Spleen (tissue), 11 donors: ENCODE measurements at regions not wholly inside any gene's neighbourhood (a gene's known extent, or its start where the extent isn't known, plus 50 kb on each side); places are given as distances from the start of the nearest gene placed in this dataset.

Source experiments
- DNase-seq: peaks from one replicate; pipeline ENCODE4 v3.0.0-alpha.2; 2020
- H3K27ac ChIP-seq, 8 donors: fragments of 200-600 bp; sonication (generic) in 7 of 8; 1 replicate in 4 of 8; 2 replicates in 4 of 8; pipeline versions ENCODE4 v1.5.0 to v1.8.0; 2016 to 2021; ENCODE audit warnings: inconsistent platforms in 4 of 8, mild to moderate bottlenecking in 4 of 8, moderate library complexity in 1 of 8
- H3K27me3 ChIP-seq, 7 donors: fragments of 200-600 bp; sonication (generic) in 6 of 7; replicated peaks in 1 of 7; 1 replicate in 4 of 7; 2 replicates in 3 of 7; pipeline versions ENCODE4 v1.5.0 to v1.8.0; 2016 to 2021; ENCODE audit warnings: inconsistent platforms in 3 of 7, mild to moderate bottlenecking in 1 of 7
- H3K36me3 ChIP-seq, 6 donors: fragments of 200-600 bp; sonication (generic) in 5 of 6; 1 replicate in 4 of 6; 2 replicates in 2 of 6; pipeline versions ENCODE4 v1.5.0 to v1.8.0; 2016 to 2021; ENCODE audit warnings: inconsistent platforms in 2 of 6
- H3K4me1 ChIP-seq, 6 donors: fragments of 200-600 bp; sonication (generic) in 5 of 6; 1 replicate in 3 of 6; 2 replicates in 3 of 6; pipeline versions ENCODE4 v1.5.0 to v1.8.0; 2016 to 2021; ENCODE audit warnings: inconsistent platforms in 3 of 6
- H3K4me3 ChIP-seq, 8 donors: fragments of 200-600 bp; sonication (generic) in 7 of 8; 1 replicate in 4 of 8; 2 replicates in 4 of 8; pipeline versions ENCODE4 v1.5.0 to v1.8.0; 2016 to 2021; ENCODE audit warnings: inconsistent platforms in 4 of 8, mild to moderate bottlenecking in 4 of 8, moderate library complexity in 2 of 8
- H3K9me3 ChIP-seq, 8 donors: fragments of 200-600 bp; sonication (generic) in 7 of 8; 1 replicate in 4 of 8; 2 replicates in 4 of 8; pipeline versions ENCODE4 v1.5.0 to v1.8.0; 2016 to 2021; ENCODE audit warnings: inconsistent platforms in 4 of 8
- POLR2A ChIP-seq, 3 donors: fragments of 450-650 bp; IDR thresholded peaks; one replicate each; pipeline ENCODE4 v1.5.1; 2017; ENCODE audit warnings: antibody characterized with exemption in 3 of 3, mild to moderate bottlenecking in 1 of 3
- POLR2AphosphoS5 ChIP-seq, 3 donors: sonication (generic); formaldehyde crosslinking; IDR thresholded peaks; one replicate each; pipeline ENCODE4 v1.5.1; 2017; ENCODE audit warnings: antibody characterized with exemption in 3 of 3
- WGBS, 5 donors: extraction: QIAGEN DNeasy Blood & Tissue Kit in 3 of 5; methylation state at CpG; one replicate each; pipeline versions ENCODE4 v1.1.5 to v1.1.7; 2013 to 2018; 5-methylcytosine and 5-hydroxymethylcytosine counted together
- intact Hi-C: fragments of 100-400 bp; cut with DNase I; formaldehyde crosslinking; loops from one replicate; pipeline ENCODE4 v1.15.0; 2023; ENCODE audit warnings: low total_unique reads
- TF ChIP-seq, protein P1 (sequence below), 11 experiments: fragments of 200-600 bp in 7 of 11; fragments of 450-650 bp in 4 of 11; sonication (generic) in 4 of 11; IDR thresholded peaks in 8 of 11; conservative IDR thresholded peaks in 3 of 11; 1 replicate in 7 of 11; 2 replicates in 4 of 11; pipeline versions ENCODE4 v1.4.0 to v1.8.0; 2016 to 2021; ENCODE audit warnings: antibody characterized with exemption in 11 of 11, inconsistent platforms in 4 of 11, mild to moderate bottlenecking in 1 of 11
- donor health status: healthy with polysubstance abuse.
- donor health status: DM: no; HTN: no; CAD: no; lungs with moderate emphysema.
- donor health status: DM: no; HTN: no; CAD: no.
- donor health status: Bipolar disorder and iron deficiency.
- donor health status: healthy.
- donor health status: DM: no; HTN: no; CAD: no.
- donor health status: DM: yes; HTN: yes; CAD: no.

DNA sequence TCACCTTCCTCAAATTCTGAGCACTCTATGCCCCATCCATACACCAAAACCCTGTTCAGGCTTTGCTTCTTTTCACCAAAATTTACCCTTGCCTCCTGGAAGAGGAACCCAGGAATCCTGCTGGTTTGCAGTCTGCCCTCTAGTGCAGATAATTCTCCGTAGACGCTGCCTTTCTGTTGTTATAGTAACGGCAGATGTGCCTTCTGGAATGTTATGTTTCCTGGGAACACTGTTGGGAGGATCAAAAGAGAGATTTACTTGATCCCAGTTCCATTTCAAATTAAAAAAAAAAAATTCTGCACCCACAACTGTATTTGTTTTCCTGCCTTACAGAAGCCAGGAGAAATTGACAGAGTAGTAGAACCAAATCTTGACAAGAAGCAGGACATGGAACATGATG is 104.2 kb upstream of the RMST start:
- Histone ChIP-seq H3K27ac (no peak overlapping the region), H3K36me3 (no peaks in the 10 kb centered on the region), H3K4me1 (no peaks in the 10 kb centered on the region), H3K4me3 (no peak overlapping the region), H3K27me3 (peaks cover 0 to 4% (median 0%) of the 10 kb centered on the region in 7 donors), H3K9me3 (peaks cover 0 to 4% (median 0%) of the 10 kb centered on the region in 8 donors)
- 64 to 87% (median 74%) methylated on average over 3 of the region's 3 CpGs for WGBS, 5 donors
- no peak for DNase-seq
- intact Hi-C loops, result no loop called here
- TF ChIP-seq, protein P1, sequence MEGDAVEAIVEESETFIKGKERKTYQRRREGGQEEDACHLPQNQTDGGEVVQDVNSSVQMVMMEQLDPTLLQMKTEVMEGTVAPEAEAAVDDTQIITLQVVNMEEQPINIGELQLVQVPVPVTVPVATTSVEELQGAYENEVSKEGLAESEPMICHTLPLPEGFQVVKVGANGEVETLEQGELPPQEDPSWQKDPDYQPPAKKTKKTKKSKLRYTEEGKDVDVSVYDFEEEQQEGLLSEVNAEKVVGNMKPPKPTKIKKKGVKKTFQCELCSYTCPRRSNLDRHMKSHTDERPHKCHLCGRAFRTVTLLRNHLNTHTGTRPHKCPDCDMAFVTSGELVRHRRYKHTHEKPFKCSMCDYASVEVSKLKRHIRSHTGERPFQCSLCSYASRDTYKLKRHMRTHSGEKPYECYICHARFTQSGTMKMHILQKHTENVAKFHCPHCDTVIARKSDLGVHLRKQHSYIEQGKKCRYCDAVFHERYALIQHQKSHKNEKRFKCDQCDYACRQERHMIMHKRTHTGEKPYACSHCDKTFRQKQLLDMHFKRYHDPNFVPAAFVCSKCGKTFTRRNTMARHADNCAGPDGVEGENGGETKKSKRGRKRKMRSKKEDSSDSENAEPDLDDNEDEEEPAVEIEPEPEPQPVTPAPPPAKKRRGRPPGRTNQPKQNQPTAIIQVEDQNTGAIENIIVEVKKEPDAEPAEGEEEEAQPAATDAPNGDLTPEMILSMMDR (IDR thresholded peaks at IDR 0.05 in 8 of 11, conservative IDR thresholded peaks at IDR 0.05 in 3 of 11), result no peak
- no peak for TF ChIP-seq POLR2AphosphoS5 (IDR thresholded peaks at IDR 0.05)
- no peak for TF ChIP-seq POLR2A (IDR thresholded peaks at IDR 0.05)

DNA sequence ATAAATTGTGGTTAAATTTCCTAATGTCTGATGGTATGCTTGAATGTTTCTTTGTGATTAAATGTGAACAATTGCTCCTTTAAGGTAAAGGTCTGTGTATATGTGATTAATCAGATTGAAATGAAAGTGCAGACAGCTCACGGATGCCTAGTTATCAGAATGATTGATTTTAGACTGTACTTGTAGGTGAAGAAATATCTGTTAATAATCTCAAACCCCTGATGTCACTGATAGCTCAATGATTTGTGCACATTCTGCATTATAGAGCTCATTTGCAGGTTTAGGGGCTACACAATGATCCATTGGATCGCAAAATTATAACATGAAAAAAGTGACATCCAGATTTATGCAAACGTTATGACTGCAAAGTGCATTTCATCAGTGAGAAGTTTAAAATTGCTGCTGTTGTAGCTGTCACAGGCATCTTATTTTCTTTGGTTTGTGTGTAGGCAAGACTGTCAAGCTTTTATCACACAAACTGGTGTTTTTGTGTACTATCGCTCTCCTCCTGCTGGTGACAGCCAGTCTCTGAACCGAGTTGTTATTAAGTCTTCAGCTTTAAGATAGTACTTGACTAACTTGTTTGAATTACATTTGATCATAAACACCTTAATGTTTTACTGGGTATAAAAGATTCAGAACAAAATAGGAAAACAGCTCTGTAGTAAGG is 103.4 kb upstream of the RMST start:
- 48 to 66% (median 57%) methylated on average over 5 of the region's 5 CpGs for WGBS, 5 donors
- Histone ChIP-seq H3K36me3 (no peaks in the 10 kb centered on the region), H3K9me3 (peaks cover 0 to 4% (median 0%) of the 10 kb centered on the region in 8 donors), H3K4me1 (no peaks in the 10 kb centered on the region), H3K27me3 (peaks cover 0 to 4% (median 0%) of the 10 kb centered on the region in 7 donors), H3K4me3 (no peak overlapping the region), H3K27ac (no peak overlapping the region)
- intact Hi-C loops, result no loop called here
- TF ChIP-seq POLR2A (IDR thresholded peaks at IDR 0.05) (no peak), POLR2AphosphoS5 (IDR thresholded peaks at IDR 0.05) (no peak)
- TF ChIP-seq, protein P1 (IDR thresholded peaks at IDR 0.05 in 8 of 11, conservative IDR thresholded peaks at IDR 0.05 in 3 of 11), result no peak
- DNase-seq, result no peak

DNA sequence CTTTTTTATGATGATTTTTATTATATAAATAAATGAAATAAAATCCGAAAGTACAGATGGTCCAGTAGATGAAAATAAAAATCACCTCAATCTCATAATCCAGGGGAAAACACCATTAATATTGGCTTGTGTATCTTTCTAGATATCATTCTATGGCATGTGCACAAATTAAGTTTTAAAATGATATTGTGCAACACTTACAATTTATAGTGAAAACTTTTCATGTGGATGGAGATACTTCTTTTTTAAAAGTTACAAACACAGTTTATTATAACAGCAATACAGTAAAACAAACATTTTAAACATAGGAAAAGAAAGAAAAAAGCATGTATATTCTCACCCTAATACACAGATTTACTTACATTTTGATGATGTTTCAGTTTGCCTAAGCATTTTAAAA is 98.9 kb upstream of the RMST start:
- H3K4me3 ChIP-seq, result no peak overlapping the region
- no peak for DNase-seq
- H3K4me1 ChIP-seq, result no peaks in the 10 kb centered on the region
- intact Hi-C loops, result no loop called here
- no peaks in the 10 kb centered on the region for H3K9me3 ChIP-seq
- WGBS, 5 donors, result 68 to 84% (median 84%) methylated on average over 1 of the region's 1 CpG
- H3K36me3 ChIP-seq, result no peaks in the 10 kb centered on the region
- H3K27ac ChIP-seq, result no peak overlapping the region
- TF ChIP-seq POLR2A (IDR thresholded peaks at IDR 0.05) (no peak), POLR2AphosphoS5 (IDR thresholded peaks at IDR 0.05) (no peak)
- TF ChIP-seq, protein P1 (IDR thresholded peaks at IDR 0.05 in 8 of 11, conservative IDR thresholded peaks at IDR 0.05 in 3 of 11), result no peak
- H3K27me3 ChIP-seq, result peaks cover 0 to 4% (median 0%) of the 10 kb centered on the region in 7 donors

DNA sequence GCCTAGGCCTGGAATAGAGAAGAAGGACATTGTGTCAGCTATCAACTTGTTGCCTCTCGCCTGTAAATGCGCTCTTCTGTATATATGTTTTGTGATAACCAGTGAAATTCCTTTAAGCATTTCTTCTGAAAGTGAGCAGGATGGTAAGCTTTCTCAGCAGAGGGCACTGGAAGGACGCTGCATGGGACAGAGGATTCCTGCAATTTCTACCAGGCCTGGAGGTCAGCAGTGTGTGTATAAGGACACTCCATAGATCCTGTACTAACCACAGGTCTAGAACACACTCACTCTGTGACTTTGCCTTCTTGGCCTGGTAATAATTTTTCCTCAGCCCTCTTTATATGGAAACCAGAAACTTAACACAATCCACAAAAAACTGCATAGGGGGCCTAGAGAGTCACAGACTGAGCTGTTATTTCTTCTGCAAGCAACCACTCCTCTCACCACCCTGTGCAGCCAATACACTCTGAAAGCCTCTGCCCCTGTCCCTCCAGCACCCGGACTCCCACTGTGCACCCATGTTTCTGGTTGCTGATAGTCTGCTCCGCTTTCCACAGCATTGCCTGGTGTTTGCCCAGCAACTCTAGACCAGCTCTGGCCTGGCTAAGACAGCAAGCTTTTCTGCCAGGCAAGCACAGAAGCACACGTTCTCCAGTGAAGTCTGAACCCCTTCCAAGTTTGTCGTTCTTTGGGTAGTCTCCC is 94.0 kb upstream of the RMST start:
- no peaks in the 10 kb centered on the region for H3K4me1 ChIP-seq
- no peak overlapping the region for H3K4me3 ChIP-seq
- no peak for DNase-seq
- no peaks in the 10 kb centered on the region for H3K27me3 ChIP-seq
- intact Hi-C loops, result no loop called here
- no peak overlapping the region for H3K27ac ChIP-seq
- no peaks in the 10 kb centered on the region for H3K36me3 ChIP-seq
- TF ChIP-seq, protein P1 (IDR thresholded peaks at IDR 0.05 in 8 of 11, conservative IDR thresholded peaks at IDR 0.05 in 3 of 11), result no peak
- TF ChIP-seq POLR2AphosphoS5 (IDR thresholded peaks at IDR 0.05) (no peak), POLR2A (IDR thresholded peaks at IDR 0.05) (no peak)
- 52 to 82% (median 81%) methylated on average over 7 of the region's 7 CpGs for WGBS, 5 donors
- H3K9me3 ChIP-seq, result no peaks in the 10 kb centered on the region
